Gastroesophageal sphincter (tissue), 3 donors: ENCODE measurements at regions not wholly inside any gene's neighbourhood (a gene's known extent, or its start where the extent isn't known, plus 50 kb on each side); places are given as distances from the start of the nearest gene placed in this dataset.

Experiments used
- EP300 ChIP-seq: sonication (generic); formaldehyde crosslinking; IDR thresholded peaks from one replicate; pipeline ENCODE4 v1.6.1; 2017; ENCODE audit warnings: antibody characterized with exemption, mild to moderate bottlenecking
- POLR2A ChIP-seq, 2 donors: fragments of 450-650 bp; IDR thresholded peaks; one replicate each; pipeline ENCODE4 v1.6.1; 2017; ENCODE audit warnings: antibody characterized with exemption in 2 of 2, mild to moderate bottlenecking in 2 of 2, moderate library complexity in 1 of 2
- POLR2AphosphoS5 ChIP-seq: sonication (generic); formaldehyde crosslinking; IDR thresholded peaks from one replicate; pipeline ENCODE4 v1.6.1; 2017; ENCODE audit warnings: antibody characterized with exemption
- TF ChIP-seq, protein P1 (sequence below), 4 experiments: fragments of 200-600 bp in 2 of 4; fragments of 450-650 bp in 2 of 4; sonication (generic) in 1 of 4; IDR thresholded peaks; one replicate each; pipeline ENCODE4 v1.5.1; 2017 to 2019; ENCODE audit warnings: antibody characterized with exemption in 4 of 4, mild to moderate bottlenecking in 2 of 4, moderate library complexity in 2 of 4

DNA sequence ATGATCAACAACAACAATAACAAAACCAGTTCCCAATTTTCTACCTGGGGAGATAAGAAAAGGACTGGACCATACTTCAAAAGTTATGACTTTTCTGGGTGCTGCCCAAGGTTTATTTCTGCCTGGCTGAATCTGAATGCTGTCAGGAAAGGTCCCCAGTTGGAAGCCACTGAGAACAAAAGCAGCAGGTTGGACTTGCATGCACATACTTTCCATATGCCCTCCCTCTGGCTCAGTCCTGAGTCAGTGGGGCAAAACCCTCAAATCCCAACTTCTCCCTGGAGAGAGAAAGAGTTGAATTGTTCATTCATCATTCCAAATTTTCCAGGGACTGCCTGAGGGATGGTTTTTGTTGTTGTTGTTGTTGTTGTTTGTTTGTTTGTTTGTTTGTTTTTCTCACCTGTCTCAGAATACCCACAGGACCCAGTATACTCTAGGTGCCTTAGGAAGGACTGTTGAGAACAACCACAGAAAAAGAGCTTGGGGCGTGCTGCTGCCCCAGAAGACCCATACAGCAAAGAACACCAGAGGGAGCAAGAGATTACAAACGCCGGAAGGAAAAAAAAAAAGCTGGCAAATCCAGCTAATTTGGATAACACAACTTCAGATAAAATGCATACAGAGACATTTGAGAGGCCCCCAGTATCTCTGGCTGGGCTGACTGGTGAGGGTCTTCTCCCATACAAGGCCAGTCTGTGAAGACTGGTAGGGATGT, 138.9 kb upstream of the INPP4B start:
- TF ChIP-seq POLR2A (IDR thresholded peaks at IDR 0.05) (no peak), EP300 (no peak), POLR2AphosphoS5 (no peak)
- TF ChIP-seq, protein P1, sequence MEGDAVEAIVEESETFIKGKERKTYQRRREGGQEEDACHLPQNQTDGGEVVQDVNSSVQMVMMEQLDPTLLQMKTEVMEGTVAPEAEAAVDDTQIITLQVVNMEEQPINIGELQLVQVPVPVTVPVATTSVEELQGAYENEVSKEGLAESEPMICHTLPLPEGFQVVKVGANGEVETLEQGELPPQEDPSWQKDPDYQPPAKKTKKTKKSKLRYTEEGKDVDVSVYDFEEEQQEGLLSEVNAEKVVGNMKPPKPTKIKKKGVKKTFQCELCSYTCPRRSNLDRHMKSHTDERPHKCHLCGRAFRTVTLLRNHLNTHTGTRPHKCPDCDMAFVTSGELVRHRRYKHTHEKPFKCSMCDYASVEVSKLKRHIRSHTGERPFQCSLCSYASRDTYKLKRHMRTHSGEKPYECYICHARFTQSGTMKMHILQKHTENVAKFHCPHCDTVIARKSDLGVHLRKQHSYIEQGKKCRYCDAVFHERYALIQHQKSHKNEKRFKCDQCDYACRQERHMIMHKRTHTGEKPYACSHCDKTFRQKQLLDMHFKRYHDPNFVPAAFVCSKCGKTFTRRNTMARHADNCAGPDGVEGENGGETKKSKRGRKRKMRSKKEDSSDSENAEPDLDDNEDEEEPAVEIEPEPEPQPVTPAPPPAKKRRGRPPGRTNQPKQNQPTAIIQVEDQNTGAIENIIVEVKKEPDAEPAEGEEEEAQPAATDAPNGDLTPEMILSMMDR (IDR thresholded peaks at IDR 0.05), result peak in 1 of 4 experiments; percentile 36
